Lower leg skin (tissue), 4 donors: ENCODE measurements at regions not wholly inside any gene's neighbourhood (a gene's known extent, or its start where the extent isn't known, plus 50 kb on each side); places are given as distances from the start of the nearest gene placed in this dataset.
A peak's percentile ranks its signal among the peaks of the same experiment; 100 is the strongest.

Experiments
- DNase-seq, 2 donors: peaks; one replicate each; pipeline ENCODE4 v3.0.0-alpha.2; 2019; ENCODE audit warnings: low spot score in 2 of 2
- H3K4me3 ChIP-seq: fragments of 200-600 bp; sonication (generic); 2 replicates; pipeline ENCODE4 v1.5.1; 2017; ENCODE audit warnings: mild to moderate bottlenecking, low read depth; ENCODE audit not compliant: poor library complexity, severe bottlenecking
- CTCF ChIP-seq, 3 donors: fragments of 450-650 bp; IDR thresholded peaks; one replicate each; pipeline ENCODE4 v1.5.1; 2016; ENCODE audit warnings: antibody characterized with exemption in 3 of 3, mild to moderate bottlenecking in 3 of 3, moderate library complexity in 2 of 3
- POLR2A ChIP-seq, 2 donors: fragments of 450-650 bp; IDR thresholded peaks; one replicate each; pipeline ENCODE4 v1.6.1; 2016 to 2017; ENCODE audit warnings: antibody characterized with exemption in 2 of 2, mild to moderate bottlenecking in 1 of 2, moderate library complexity in 1 of 2
- WGBS, 2 donors: methylation state at CpG; one replicate each; pipeline ENCODE4 v1.1.5; 2018; 5-methylcytosine and 5-hydroxymethylcytosine counted together
- intact Hi-C: fragments of 100-400 bp; cut with DNase I; formaldehyde crosslinking; loops from one replicate; pipeline ENCODE4 v1.15.0; 2023; ENCODE audit warnings: low total_unique reads

DNA sequence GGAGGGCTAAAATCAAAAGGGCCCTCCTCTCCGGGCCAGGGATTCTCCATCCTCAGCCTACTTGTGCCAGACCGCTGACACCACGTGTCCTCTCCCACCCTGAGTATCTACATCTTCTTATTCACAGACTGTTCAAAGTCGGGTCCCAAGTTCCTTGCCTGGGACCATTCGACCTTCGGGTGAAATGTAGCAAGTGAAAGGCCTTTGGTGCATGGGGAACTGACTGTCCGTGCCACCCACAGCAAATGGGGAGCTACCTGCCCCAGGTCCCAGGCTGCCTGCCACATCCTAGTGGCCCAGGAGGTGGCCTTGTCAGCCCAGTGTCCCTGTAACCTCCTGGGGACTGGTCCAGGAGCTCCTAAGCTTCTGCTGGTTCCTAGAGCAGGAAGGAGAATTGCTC lies 67.3 kb downstream of the RTL6 start:
- no peak for TF ChIP-seq POLR2A (IDR thresholded peaks at IDR 0.05)
- no peak for TF ChIP-seq CTCF (IDR thresholded peaks at IDR 0.05)
- peak in 1 of 2 donors; percentile 52 for DNase-seq
- no peak overlapping the region for H3K4me3 ChIP-seq
- WGBS, 2 donors = 80 to 86% methylated on average over 7 of the region's 7 CpGs
- intact Hi-C loops = no loop called here

- intact Hi-C loops = no loop called here
- no peak for TF ChIP-seq POLR2A (IDR thresholded peaks at IDR 0.05)
- TF ChIP-seq CTCF (IDR thresholded peaks at IDR 0.05) = no peak
- WGBS, 2 donors = 86 to 88% methylated on average over 14 to 16 of the region's 16 CpGs
- peak in 1 of 2 donors; percentile 81 for DNase-seq
- H3K4me3 ChIP-seq = no peak overlapping the region
These were observed 68.0 kb downstream of the RTL6 start for GRCh38 chr22:44429941-44430587.

- 62 to 66% methylated on average over 13 of the region's 13 CpGs for WGBS, 2 donors
- intact Hi-C loops = no loop called here
- H3K4me3 ChIP-seq = no peak overlapping the region
- no peak for TF ChIP-seq POLR2A (IDR thresholded peaks at IDR 0.05)
- no peak for TF ChIP-seq CTCF (IDR thresholded peaks at IDR 0.05)
- peak in 1 of 2 donors; percentile 53 for DNase-seq
These were observed 68.8 kb downstream of the RTL6 start for GRCh38 chr22:44428941-44429830.

- DNase-seq = peak in 1 of 2 donors; percentile 59
- intact Hi-C loops = no loop called here
- 85% methylated on average over 21 of the region's 21 CpGs for WGBS, 2 donors
- no peak overlapping the region for H3K4me3 ChIP-seq
- TF ChIP-seq POLR2A (IDR thresholded peaks at IDR 0.05) = no peak
- TF ChIP-seq CTCF (IDR thresholded peaks at IDR 0.05) = no peak
These were observed 70.2 kb downstream of the RTL6 start for GRCh38 chr22:44427611-44428470.

GRCh38 chr22:44426981-44427380 lies 71.1 kb downstream of the RTL6 start:
- DNase-seq = peak in 1 of 2 donors; percentile 18
- intact Hi-C loops = no loop called here
- H3K4me3 ChIP-seq = no peak overlapping the region
- WGBS, 2 donors = 76 to 89% methylated on average over 11 of the region's 11 CpGs
- no peak for TF ChIP-seq CTCF (IDR thresholded peaks at IDR 0.05)
- TF ChIP-seq POLR2A (IDR thresholded peaks at IDR 0.05) = no peak
